ENCODE measurements at regions not wholly inside any gene's neighbourhood (a gene's known extent, or its start where the extent isn't known, plus 50 kb on each side); places are given as distances from the start of the nearest gene placed in this dataset.

- no peak for TF ChIP-seq CTCF (IDR thresholded peaks at IDR 0.05)
- TF ChIP-seq EZH2 (IDR thresholded peaks at IDR 0.05; ENCODE audit: borderline replicate concordance, insufficient read depth, low read depth, low read length, poor library complexity, severe bottlenecking) = no peak
Observed at GRCh38 chr16:88196471-88197400, 186.0 kb upstream of the ZNF469 start.
